ENCODE measurements at regions not wholly inside any gene's neighbourhood (a gene's known extent, or its start where the extent isn't known, plus 50 kb on each side); places are given as distances from the start of the nearest gene placed in this dataset.

DNA sequence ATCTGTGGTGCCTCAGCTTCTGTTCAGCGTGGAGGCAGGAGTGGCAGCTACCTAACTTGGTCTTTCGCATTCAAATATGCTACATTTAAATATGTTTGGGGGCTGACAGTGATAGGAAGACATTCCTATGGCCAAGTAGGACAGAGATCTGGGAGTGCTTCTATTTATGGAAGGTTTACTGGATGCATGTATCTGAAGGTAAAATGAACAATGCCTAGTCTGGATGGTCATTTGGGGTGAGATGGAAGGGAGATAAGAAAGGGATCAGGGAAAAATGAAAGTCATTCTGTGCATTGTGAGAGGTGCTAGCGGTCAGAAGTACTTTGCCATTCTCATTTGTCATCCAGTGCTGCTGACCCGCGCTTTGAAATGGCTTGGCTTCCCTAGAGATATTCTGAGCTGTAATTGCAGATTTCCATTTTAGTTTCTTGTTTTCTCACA, 107.3 kb upstream of the FOXN2 start:
- no peak for TF ChIP-seq POLR2AphosphoS5 (IDR thresholded peaks at IDR 0.05)
- no peak for TF ChIP-seq POLR2A (IDR thresholded peaks at IDR 0.05)

Measured in prostate gland (tissue), 1 donor.